GM12872 (cell line): ENCODE measurements at regions not wholly inside any gene's neighbourhood (a gene's known extent, or its start where the extent isn't known, plus 50 kb on each side); places are given as distances from the start of the nearest gene placed in this dataset.

Source experiments
- TF ChIP-seq, protein P1 (sequence below): IDR thresholded peaks from 3 replicates; pipeline ENCODE4 v1.5.1; 2011; ENCODE audit warnings: low read depth, mild to moderate bottlenecking, low read length, moderate library complexity; ENCODE audit not compliant: insufficient read depth

GRCh38 chr1:199804526-199804925 lies 223.0 kb upstream of the NR5A2 start:
- TF ChIP-seq, protein P1, sequence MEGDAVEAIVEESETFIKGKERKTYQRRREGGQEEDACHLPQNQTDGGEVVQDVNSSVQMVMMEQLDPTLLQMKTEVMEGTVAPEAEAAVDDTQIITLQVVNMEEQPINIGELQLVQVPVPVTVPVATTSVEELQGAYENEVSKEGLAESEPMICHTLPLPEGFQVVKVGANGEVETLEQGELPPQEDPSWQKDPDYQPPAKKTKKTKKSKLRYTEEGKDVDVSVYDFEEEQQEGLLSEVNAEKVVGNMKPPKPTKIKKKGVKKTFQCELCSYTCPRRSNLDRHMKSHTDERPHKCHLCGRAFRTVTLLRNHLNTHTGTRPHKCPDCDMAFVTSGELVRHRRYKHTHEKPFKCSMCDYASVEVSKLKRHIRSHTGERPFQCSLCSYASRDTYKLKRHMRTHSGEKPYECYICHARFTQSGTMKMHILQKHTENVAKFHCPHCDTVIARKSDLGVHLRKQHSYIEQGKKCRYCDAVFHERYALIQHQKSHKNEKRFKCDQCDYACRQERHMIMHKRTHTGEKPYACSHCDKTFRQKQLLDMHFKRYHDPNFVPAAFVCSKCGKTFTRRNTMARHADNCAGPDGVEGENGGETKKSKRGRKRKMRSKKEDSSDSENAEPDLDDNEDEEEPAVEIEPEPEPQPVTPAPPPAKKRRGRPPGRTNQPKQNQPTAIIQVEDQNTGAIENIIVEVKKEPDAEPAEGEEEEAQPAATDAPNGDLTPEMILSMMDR: no peak

- TF ChIP-seq, protein P1: no peak
Measured at GRCh38 chr1:199808110-199808870, 219.2 kb upstream of the NR5A2 start.

- TF ChIP-seq, protein P1: no peak
Measured at GRCh38 chr1:199809311-199809710, 218.2 kb upstream of the NR5A2 start.

DNA sequence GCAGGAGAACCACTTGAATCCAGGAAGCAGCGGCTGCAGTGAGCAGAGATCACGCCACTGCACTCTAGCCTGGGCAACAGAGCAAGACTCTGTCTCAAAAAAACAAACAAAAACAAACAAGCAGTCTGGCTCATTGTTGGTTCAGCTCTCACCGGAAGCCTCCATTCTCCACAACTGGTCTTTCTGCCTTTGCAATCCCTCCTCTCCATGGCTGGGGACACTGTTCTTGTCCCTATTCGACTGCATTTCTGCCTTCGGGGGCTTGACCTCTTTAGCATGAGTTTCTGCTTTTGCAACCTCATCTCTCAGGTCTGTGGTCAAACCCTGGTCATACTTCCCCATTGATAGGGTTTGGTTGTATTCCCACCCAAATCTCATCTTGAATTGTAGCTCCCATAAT lies 216.3 kb upstream of the NR5A2 start:
- TF ChIP-seq, protein P1: no peak

DNA sequence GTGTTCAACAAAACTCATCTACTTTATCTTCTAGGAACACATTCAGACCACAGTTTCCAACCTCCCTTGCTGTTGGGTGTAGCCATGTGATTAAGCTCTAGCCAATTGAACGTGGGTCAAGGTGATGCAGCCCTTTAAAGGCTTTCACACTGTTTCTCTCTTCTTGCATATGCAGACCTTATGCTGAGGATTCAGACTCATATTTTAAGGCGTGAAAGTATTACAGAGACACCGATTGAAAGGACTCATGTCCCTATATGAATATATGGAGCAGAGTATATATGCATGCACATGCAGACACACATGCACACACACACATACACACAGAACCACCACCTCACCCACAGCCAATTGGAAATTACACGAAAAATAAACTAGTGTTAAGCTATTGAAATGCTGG lies 214.3 kb upstream of the NR5A2 start:
- TF ChIP-seq, protein P1: no peak

- TF ChIP-seq, protein P1: no peak
Measured at GRCh38 chr1:199815947-199816346, 211.6 kb upstream of the NR5A2 start.

- TF ChIP-seq, protein P1: no peak
Measured at GRCh38 chr1:199817266-199817665, 210.2 kb upstream of the NR5A2 start.
